Gastrocnemius medialis (tissue), 4 donors: ENCODE measurements at regions not wholly inside any gene's neighbourhood (a gene's known extent, or its start where the extent isn't known, plus 50 kb on each side); places are given as distances from the start of the nearest gene placed in this dataset.

Experiments used
- ATAC-seq, 2 donors: fragments of 150-250 bp; one replicate each; pipeline ENCODE4 v1.9.1; 2016
- DNase-seq, 2 donors: peaks; one replicate each; pipeline ENCODE4 v3.0.0-alpha.2; 2019
- H3K27ac ChIP-seq, 4 donors: fragments of 200-600 bp; sonication (generic); 1 replicate in 1 of 4; 2 replicates in 3 of 4; pipeline ENCODE4 v1.5.1; 2016 to 2018; ENCODE audit warnings: mild to moderate bottlenecking in 2 of 4, moderate library complexity in 1 of 4
- H3K27me3 ChIP-seq, 3 donors: fragments of 200-600 bp; sonication (generic) in 2 of 3; 1 replicate in 1 of 3; 2 replicates in 2 of 3; pipeline versions ENCODE4 v1.5.1 to v1.6.0; 2016 to 2019; ENCODE audit warnings: mild to moderate bottlenecking in 1 of 3, moderate library complexity in 1 of 3
- H3K36me3 ChIP-seq, 2 donors: fragments of 200-600 bp; sonication (generic) in 1 of 2; one replicate each; pipeline ENCODE4 v1.5.1; 2017 to 2018
- H3K4me1 ChIP-seq, 2 donors: fragments of 200-600 bp; sonication (generic) in 1 of 2; one replicate each; pipeline ENCODE4 v1.5.1; 2016 to 2017; ENCODE audit warnings: mild to moderate bottlenecking in 2 of 2
- H3K4me3 ChIP-seq, 4 donors: fragments of 200-600 bp; sonication (generic) in 3 of 4; 1 replicate in 1 of 4; 2 replicates in 3 of 4; pipeline ENCODE4 v1.5.1; 2016 to 2019; ENCODE audit warnings: mild to moderate bottlenecking in 2 of 4
- H3K9me3 ChIP-seq, 3 donors: fragments of 200-600 bp; sonication (generic) in 2 of 3; 1 replicate in 1 of 3; 2 replicates in 2 of 3; pipeline ENCODE4 v1.5.1; 2016 to 2019
- CTCF ChIP-seq, 5 experiments: fragments of 450-650 bp in 3 of 5; fragments of 200-600 bp in 2 of 5; sonication (generic) in 2 of 5; IDR thresholded peaks in 4 of 5; conservative IDR thresholded peaks in 1 of 5; 1 replicate in 4 of 5; 2 replicates in 1 of 5; pipeline ENCODE4 v1.5.1; 2016 to 2019; ENCODE audit warnings: antibody characterized with exemption in 5 of 5, mild to moderate bottlenecking in 3 of 5, moderate library complexity in 3 of 5
- POLR2A ChIP-seq, 2 donors: fragments of 450-650 bp; IDR thresholded peaks; one replicate each; pipeline ENCODE4 v1.6.1; 2017; ENCODE audit warnings: antibody characterized with exemption in 2 of 2, mild to moderate bottlenecking in 2 of 2, moderate library complexity in 2 of 2
- in situ Hi-C, 4 donors: fragments of 200-750 bp; cut with MboI; loops; one replicate each; pipeline versions ENCODE4 v1.15.0 to v1.8.0; 2017; ENCODE audit warnings: low sequenced_read_pairs in 4 of 4
- intact Hi-C: fragments of 100-400 bp; cut with DNase I; formaldehyde crosslinking; loops from one replicate; pipeline ENCODE4 v1.15.1; 2023; ENCODE audit warnings: low total_unique reads

GRCh38 chr17:73933871-73934270 is 269.6 kb upstream of the RPL38 start:
- H3K4me3 ChIP-seq: no peak overlapping the region
- H3K27me3 ChIP-seq: no peaks in the 10 kb centered on the region
- ATAC-seq (no peak), DNase-seq (no peak)
- no peak overlapping the region for H3K27ac ChIP-seq
- no peaks in the 10 kb centered on the region for H3K4me1 ChIP-seq
- H3K9me3 ChIP-seq: no peaks in the 10 kb centered on the region
- in situ Hi-C loops (loop anchor here in 1 of 4 donors (25.0 kb wide), 1 partner anchor 103 kb away; no protein-coding TSS in a partner anchor), intact Hi-C loops (no loop called here)
- no peaks in the 10 kb centered on the region for H3K36me3 ChIP-seq
- TF ChIP-seq POLR2A (IDR thresholded peaks at IDR 0.05) (no peak), CTCF (IDR thresholded peaks at IDR 0.05 in 4 of 5, conservative IDR thresholded peaks at IDR 0.05 in 1 of 5) (no peak)

- in situ Hi-C loops: loop anchor here in 1 of 4 donors (25.0 kb wide), 1 partner anchor 103 kb away; no protein-coding TSS in a partner anchor
- TF ChIP-seq POLR2A (IDR thresholded peaks at IDR 0.05): no peak
- no peak for TF ChIP-seq CTCF (IDR thresholded peaks at IDR 0.05 in 4 of 5, conservative IDR thresholded peaks at IDR 0.05 in 1 of 5)
- H3K4me3 ChIP-seq: no peak overlapping the region
- H3K4me1 ChIP-seq: no peaks in the 10 kb centered on the region
- no peaks in the 10 kb centered on the region for H3K27me3 ChIP-seq
- intact Hi-C loops: no loop called here
- no peaks in the 10 kb centered on the region for H3K36me3 ChIP-seq
- no peaks in the 10 kb centered on the region for H3K9me3 ChIP-seq
- no peak for ATAC-seq
- DNase-seq: no peak
- no peak overlapping the region for H3K27ac ChIP-seq
These were observed 268.8 kb upstream of the RPL38 start for GRCh38 chr17:73934696-73935095.

GRCh38 chr17:73936908-73937627 is 266.4 kb upstream of the RPL38 start:
- Histone ChIP-seq H3K4me3 (no peak overlapping the region), H3K9me3 (no peaks in the 10 kb centered on the region), H3K4me1 (no peaks in the 10 kb centered on the region), H3K27ac (no peak overlapping the region), H3K27me3 (no peaks in the 10 kb centered on the region), H3K36me3 (no peaks in the 10 kb centered on the region)
- TF ChIP-seq CTCF (IDR thresholded peaks at IDR 0.05 in 4 of 5, conservative IDR thresholded peaks at IDR 0.05 in 1 of 5) (no peak), POLR2A (IDR thresholded peaks at IDR 0.05) (no peak)
- ATAC-seq: no peak
- DNase-seq: no peak
- intact Hi-C loops: no loop called here
- in situ Hi-C loops: loop anchor here in 1 of 4 donors (25.0 kb wide), 1 partner anchor 100 kb away; no protein-coding TSS in a partner anchor

- Histone ChIP-seq H3K36me3 (no peaks in the 10 kb centered on the region), H3K4me1 (no peaks in the 10 kb centered on the region), H3K27me3 (no peaks in the 10 kb centered on the region), H3K4me3 (no peak overlapping the region), H3K9me3 (no peaks in the 10 kb centered on the region), H3K27ac (no peak overlapping the region)
- ATAC-seq (no peak), DNase-seq (no peak)
- intact Hi-C loops: no loop called here
- in situ Hi-C loops: loop anchor here in 1 of 4 donors (25.0 kb wide), 1 partner anchor 99 kb away; no protein-coding TSS in a partner anchor
- no peak for TF ChIP-seq POLR2A (IDR thresholded peaks at IDR 0.05)
- no peak for TF ChIP-seq CTCF (IDR thresholded peaks at IDR 0.05 in 4 of 5, conservative IDR thresholded peaks at IDR 0.05 in 1 of 5)
These were observed 264.8 kb upstream of the RPL38 start for GRCh38 chr17:73938706-73939105.
